ENCODE measurements at regions not wholly inside any gene's neighbourhood (a gene's known extent, or its start where the extent isn't known, plus 50 kb on each side); places are given as distances from the start of the nearest gene placed in this dataset.

DNA sequence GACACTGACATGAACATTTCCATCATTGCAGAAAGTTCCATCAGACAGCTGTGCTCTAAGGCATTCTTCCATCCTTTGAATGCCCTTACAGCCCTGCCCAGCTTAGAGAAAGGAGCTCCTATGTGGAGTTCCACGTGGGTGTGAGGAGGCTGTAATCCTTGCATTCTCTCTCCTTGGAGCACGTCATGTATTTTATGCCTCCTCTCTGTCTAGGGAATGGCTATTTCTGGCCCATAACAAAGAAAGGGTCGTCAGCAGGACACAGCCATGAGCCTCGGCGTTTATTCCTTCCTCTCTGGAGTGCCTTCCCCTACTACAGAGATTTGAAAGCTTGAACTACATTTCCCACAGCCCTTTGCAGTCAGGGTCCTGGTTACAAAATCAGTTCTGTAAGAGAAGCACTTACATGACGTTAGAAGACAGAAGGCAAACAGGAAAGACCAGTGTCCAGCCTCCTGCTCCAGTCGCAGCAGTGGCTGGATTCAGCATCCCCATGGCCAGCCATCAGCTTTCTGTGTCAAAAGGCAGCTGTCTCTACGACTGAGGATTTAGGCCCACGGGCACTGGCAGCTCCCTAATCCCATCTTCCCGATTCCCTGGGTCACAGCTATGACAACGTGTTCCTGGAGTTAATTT lies 234.9 kb downstream of the TFCP2L1 start:
- no peak for TF ChIP-seq CTCF (IDR thresholded peaks at IDR 0.05; ENCODE audit: borderline replicate concordance)
- no peak for DNase-seq
- H3K36me3 ChIP-seq: no peaks in the 10 kb centered on the region
- H3K4me1 ChIP-seq: no peaks in the 10 kb centered on the region
- H3K27me3 ChIP-seq (ENCODE audit: low read depth): peaks cover 14% of the 10 kb centered on the region
- H3K9me3 ChIP-seq (replicated peaks): peaks cover 3% of the 10 kb centered on the region
- no peak overlapping the region for H3K27ac ChIP-seq (replicated peaks)
- H3K4me3 ChIP-seq: no peak overlapping the region
- intact Hi-C loops (cut with micrococcal nuclease): no loop called here

DNA sequence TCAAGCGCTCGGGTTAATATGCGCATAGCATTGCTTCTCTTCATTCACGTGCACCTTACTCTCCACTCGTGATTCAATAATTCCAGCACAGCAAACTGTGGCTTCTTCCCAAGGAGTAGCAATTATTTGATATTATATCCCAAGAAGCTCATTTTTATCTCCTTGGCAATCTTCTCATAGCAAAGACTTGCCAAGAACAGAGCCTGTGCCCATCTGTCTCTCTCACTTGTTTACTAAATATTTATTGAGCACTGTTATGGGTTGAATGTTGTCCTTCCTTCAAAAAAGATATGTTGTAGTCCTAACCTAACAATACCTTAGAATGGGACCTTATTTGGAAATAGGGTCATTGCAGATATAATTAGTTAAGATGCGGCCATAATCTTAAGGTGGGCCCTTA lies 233.7 kb downstream of the TFCP2L1 start:
- Histone ChIP-seq H3K4me1 (no peaks in the 10 kb centered on the region), H3K27me3 (ENCODE audit: low read depth) (peaks cover 16% of the 10 kb centered on the region), H3K4me3 (no peak overlapping the region), H3K27ac (replicated peaks) (no peak overlapping the region), H3K9me3 (replicated peaks) (peaks cover 3% of the 10 kb centered on the region), H3K36me3 (no peaks in the 10 kb centered on the region)
- no peak for DNase-seq
- intact Hi-C loops (cut with micrococcal nuclease): no loop called here
- TF ChIP-seq CTCF (IDR thresholded peaks at IDR 0.05; ENCODE audit: borderline replicate concordance): no peak

GRCh38 chr2:121052023-121052422 lies 233.0 kb downstream of the TFCP2L1 start:
- H3K4me1 ChIP-seq: no peaks in the 10 kb centered on the region
- TF ChIP-seq CTCF (IDR thresholded peaks at IDR 0.05; ENCODE audit: borderline replicate concordance): no peak
- no peaks in the 10 kb centered on the region for H3K36me3 ChIP-seq
- no peak overlapping the region for H3K27ac ChIP-seq (replicated peaks)
- peaks cover 3% of the 10 kb centered on the region for H3K9me3 ChIP-seq (replicated peaks)
- peaks cover 18% of the 10 kb centered on the region for H3K27me3 ChIP-seq (ENCODE audit: low read depth)
- intact Hi-C loops (cut with micrococcal nuclease): no loop called here
- no peak overlapping the region for H3K4me3 ChIP-seq
- DNase-seq: no peak

DNA sequence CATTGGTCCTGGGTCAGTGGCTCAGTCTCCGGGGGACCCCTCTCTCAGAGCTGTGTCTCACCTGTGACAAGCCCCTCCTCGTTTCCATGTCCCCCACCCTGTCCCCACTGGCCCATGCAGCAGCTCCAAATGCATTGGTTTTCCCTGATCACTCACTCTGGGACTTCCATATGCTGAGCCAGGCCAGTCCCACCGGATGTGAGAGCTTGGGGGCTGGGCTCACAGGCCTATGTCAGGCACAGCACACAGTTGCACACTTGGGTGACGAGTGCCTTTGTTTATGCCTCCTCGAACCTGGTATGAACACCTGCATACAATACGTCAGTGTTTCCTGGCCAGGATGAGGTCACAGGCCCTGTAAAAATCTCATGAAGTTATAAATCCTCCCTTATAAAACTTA lies 232.5 kb downstream of the TFCP2L1 start:
- no peak for DNase-seq
- intact Hi-C loops (cut with micrococcal nuclease): no loop called here
- Histone ChIP-seq H3K4me3 (no peak overlapping the region), H3K4me1 (no peaks in the 10 kb centered on the region), H3K27me3 (ENCODE audit: low read depth) (peaks cover 18% of the 10 kb centered on the region), H3K36me3 (no peaks in the 10 kb centered on the region), H3K9me3 (replicated peaks) (peaks cover 3% of the 10 kb centered on the region), H3K27ac (replicated peaks) (no peak overlapping the region)
- no peak for TF ChIP-seq CTCF (IDR thresholded peaks at IDR 0.05; ENCODE audit: borderline replicate concordance)

DNA sequence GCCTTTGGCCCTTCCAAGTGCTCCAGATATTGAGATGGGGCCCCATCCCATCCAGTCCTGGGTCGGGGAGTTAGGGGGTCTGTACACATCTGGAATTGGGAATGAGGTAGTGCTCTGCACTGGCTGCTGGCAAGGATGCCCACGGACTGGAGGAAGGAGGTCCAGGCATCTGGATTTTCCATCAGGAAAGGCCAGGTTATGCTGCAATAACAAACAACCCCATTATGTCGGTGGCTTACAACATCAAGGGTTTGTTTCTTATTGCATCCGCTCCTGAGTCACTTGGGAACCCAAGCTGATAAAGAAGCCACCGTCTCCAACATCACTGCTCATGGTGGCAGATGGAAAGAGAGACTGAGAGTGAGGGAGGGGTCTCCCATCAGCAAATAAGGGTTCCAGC lies 229.9 kb downstream of the TFCP2L1 start:
- H3K27ac ChIP-seq (replicated peaks): no peak overlapping the region
- H3K4me3 ChIP-seq: no peak overlapping the region
- no peak for TF ChIP-seq CTCF (IDR thresholded peaks at IDR 0.05; ENCODE audit: borderline replicate concordance)
- no peaks in the 10 kb centered on the region for H3K4me1 ChIP-seq
- peaks cover 11% of the 10 kb centered on the region for H3K27me3 ChIP-seq (ENCODE audit: low read depth)
- DNase-seq: no peak
- intact Hi-C loops (cut with micrococcal nuclease): no loop called here
- peaks cover 3% of the 10 kb centered on the region for H3K9me3 ChIP-seq (replicated peaks)
- no peaks in the 10 kb centered on the region for H3K36me3 ChIP-seq

All from left ventricle myocardium inferior (tissue), 1 donor.